Duodenal mucosa (tissue), 2 donors: ENCODE measurements at regions not wholly inside any gene's neighbourhood (a gene's known extent, or its start where the extent isn't known, plus 50 kb on each side); places are given as distances from the start of the nearest gene placed in this dataset.

ENCODE experiments used
- H3K27ac ChIP-seq: one replicate; pipeline ENCODE4 v1.7.0; 2013; ENCODE audit warnings: low read depth, low read length
- H3K27me3 ChIP-seq, 2 donors: one replicate each; pipeline ENCODE4 v1.7.0; 2013; ENCODE audit warnings: low read length in 2 of 2, control low read depth in 1 of 2; ENCODE audit not compliant: insufficient read depth in 2 of 2, control insufficient read depth in 1 of 2
- H3K36me3 ChIP-seq, 2 donors: one replicate each; pipeline ENCODE4 v1.7.0; 2013; ENCODE audit warnings: low read length in 2 of 2, control low read depth in 1 of 2; ENCODE audit not compliant: insufficient read depth in 2 of 2, control insufficient read depth in 1 of 2
- H3K4me1 ChIP-seq, 2 donors: one replicate each; pipeline ENCODE4 v1.7.0; 2013; ENCODE audit warnings: low read length in 2 of 2, control low read depth in 1 of 2; ENCODE audit not compliant: insufficient read depth in 2 of 2, control insufficient read depth in 1 of 2
- H3K4me3 ChIP-seq, 2 donors: one replicate each; pipeline ENCODE4 v1.7.0; 2013; ENCODE audit warnings: low read length in 2 of 2, low read depth in 1 of 2
- H3K9ac ChIP-seq, 2 donors: one replicate each; pipeline ENCODE4 v1.7.0; 2013; ENCODE audit warnings: low read length in 2 of 2, low read depth in 1 of 2
- H3K9me3 ChIP-seq, 2 donors: one replicate each; pipeline ENCODE4 v1.7.0; 2013; ENCODE audit warnings: low read length in 2 of 2, control low read depth in 1 of 2; ENCODE audit not compliant: control insufficient read depth in 1 of 2

GRCh38 chr2:53407363-53408080 is 360.1 kb upstream of the CHAC2 start:
- Histone ChIP-seq H3K9ac (no peak overlapping the region), H3K36me3 (no peaks in the 10 kb centered on the region), H3K27ac (no peak overlapping the region), H3K4me1 (no peaks in the 10 kb centered on the region), H3K4me3 (no peak overlapping the region), H3K27me3 (no peaks in the 10 kb centered on the region), H3K9me3 (no peaks in the 10 kb centered on the region)

DNA sequence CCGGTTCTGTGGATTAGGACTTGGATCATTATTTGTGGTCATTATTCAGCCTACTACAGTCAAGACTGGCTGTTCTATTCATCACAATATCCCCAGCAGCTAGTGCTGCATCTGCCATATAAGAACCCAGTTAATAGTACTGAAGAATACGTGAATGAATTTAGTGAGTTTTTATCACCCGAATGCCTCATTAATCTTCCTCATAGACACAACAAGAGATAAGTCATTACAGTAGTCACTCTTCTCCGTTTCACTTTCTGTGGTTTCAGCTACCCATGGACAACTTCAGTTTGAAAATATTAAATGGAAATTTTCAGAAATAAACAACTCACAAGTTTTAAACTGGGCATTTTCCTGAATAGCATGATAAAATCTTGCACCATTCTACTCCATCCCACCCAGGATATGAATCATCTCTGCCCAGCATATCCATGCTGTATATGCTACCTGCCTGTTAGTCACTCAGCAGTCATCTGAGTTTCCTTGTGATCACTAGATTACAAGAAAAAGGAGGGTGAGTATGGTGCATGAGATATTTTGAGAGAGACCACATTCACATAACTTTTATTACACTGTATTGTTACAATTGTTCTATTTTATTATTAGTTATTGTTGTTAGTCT is 363.7 kb upstream of the CHAC2 start:
- Histone ChIP-seq H3K27me3 (no peaks in the 10 kb centered on the region), H3K27ac (no peak overlapping the region), H3K4me3 (no peak overlapping the region), H3K36me3 (no peaks in the 10 kb centered on the region), H3K9ac (no peak overlapping the region), H3K4me1 (no peaks in the 10 kb centered on the region), H3K9me3 (no peaks in the 10 kb centered on the region)

GRCh38 chr2:53397085-53397484 is 370.5 kb upstream of the CHAC2 start:
- H3K4me1 ChIP-seq, result no peaks in the 10 kb centered on the region
- no peaks in the 10 kb centered on the region for H3K27me3 ChIP-seq
- H3K9me3 ChIP-seq, result no peaks in the 10 kb centered on the region
- H3K27ac ChIP-seq, result no peak overlapping the region
- H3K4me3 ChIP-seq, result no peak overlapping the region
- H3K36me3 ChIP-seq, result no peaks in the 10 kb centered on the region
- H3K9ac ChIP-seq, result no peak overlapping the region

- peaks cover 0 to 2% of the 10 kb centered on the region in 2 donors for H3K9me3 ChIP-seq
- H3K27ac ChIP-seq, result no peak overlapping the region
- H3K27me3 ChIP-seq, result no peaks in the 10 kb centered on the region
- no peak overlapping the region for H3K4me3 ChIP-seq
- no peaks in the 10 kb centered on the region for H3K4me1 ChIP-seq
- no peak overlapping the region for H3K9ac ChIP-seq
- no peaks in the 10 kb centered on the region for H3K36me3 ChIP-seq
Measured at GRCh38 chr2:53381271-53381670, 386.3 kb upstream of the CHAC2 start.

- Histone ChIP-seq H3K27ac (no peak overlapping the region), H3K9ac (no peak overlapping the region), H3K4me1 (no peaks in the 10 kb centered on the region), H3K27me3 (no peaks in the 10 kb centered on the region), H3K9me3 (peaks cover 0 to 2% of the 10 kb centered on the region in 2 donors), H3K36me3 (no peaks in the 10 kb centered on the region), H3K4me3 (no peak overlapping the region)
Measured at GRCh38 chr2:53379547-53379946, 388.1 kb upstream of the CHAC2 start.

GRCh38 chr2:53378791-53379190 is 388.8 kb upstream of the CHAC2 start:
- no peak overlapping the region for H3K9ac ChIP-seq
- H3K36me3 ChIP-seq, result no peaks in the 10 kb centered on the region
- H3K4me1 ChIP-seq, result no peaks in the 10 kb centered on the region
- peaks cover 0 to 2% of the 10 kb centered on the region in 2 donors for H3K9me3 ChIP-seq
- H3K27me3 ChIP-seq, result no peaks in the 10 kb centered on the region
- no peak overlapping the region for H3K27ac ChIP-seq
- no peak overlapping the region for H3K4me3 ChIP-seq

DNA sequence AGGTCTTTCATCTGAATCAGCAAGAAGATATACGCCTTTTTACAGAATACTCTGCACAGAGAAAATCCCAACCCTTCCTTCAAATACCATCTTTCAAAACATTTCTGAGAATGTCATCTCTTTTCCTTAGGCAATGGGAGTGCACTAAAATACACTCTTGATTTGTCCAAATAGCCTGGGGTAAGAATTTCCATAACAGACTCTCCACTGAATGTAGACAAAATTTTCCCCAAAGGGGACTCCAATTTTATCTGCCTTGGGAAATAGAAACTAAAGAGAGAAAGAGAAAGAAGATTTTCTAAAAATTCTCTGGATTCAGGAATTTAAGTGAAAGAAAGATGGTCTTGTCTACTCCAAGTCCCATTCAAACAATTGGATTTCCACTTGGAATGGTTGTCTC is 394.5 kb upstream of the CHAC2 start:
- Histone ChIP-seq H3K9ac (no peak overlapping the region), H3K27me3 (no peaks in the 10 kb centered on the region), H3K27ac (no peak overlapping the region), H3K4me1 (no peaks in the 10 kb centered on the region), H3K9me3 (no peaks in the 10 kb centered on the region), H3K36me3 (no peaks in the 10 kb centered on the region), H3K4me3 (no peak overlapping the region)

DNA sequence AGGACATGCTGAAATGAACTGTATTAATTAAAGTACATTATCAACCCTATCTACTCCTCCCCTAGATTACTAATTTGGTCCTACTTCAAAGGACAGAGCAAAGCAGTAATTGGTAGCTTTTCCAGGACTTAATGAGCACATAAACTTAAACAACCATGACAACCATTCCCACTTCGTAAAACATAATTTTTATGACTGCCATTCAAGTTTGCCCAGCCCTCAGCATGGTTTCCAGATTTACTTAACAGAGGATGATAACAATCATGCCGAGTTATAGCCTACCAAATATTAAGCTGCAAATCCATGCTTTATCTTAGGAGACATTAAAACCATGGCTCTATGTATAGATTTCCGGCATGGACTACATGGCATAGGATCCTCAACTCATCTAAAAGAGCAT is 401.1 kb upstream of the CHAC2 start:
- Histone ChIP-seq H3K27ac (no peak overlapping the region), H3K9ac (no peak overlapping the region), H3K27me3 (no peaks in the 10 kb centered on the region), H3K9me3 (peaks cover 0 to 8% of the 10 kb centered on the region in 2 donors), H3K4me1 (no peaks in the 10 kb centered on the region), H3K4me3 (no peak overlapping the region), H3K36me3 (no peaks in the 10 kb centered on the region)

- Histone ChIP-seq H3K36me3 (no peaks in the 10 kb centered on the region), H3K27me3 (no peaks in the 10 kb centered on the region), H3K9me3 (peaks cover 0 to 8% of the 10 kb centered on the region in 2 donors), H3K27ac (no peak overlapping the region), H3K9ac (no peak overlapping the region), H3K4me1 (no peaks in the 10 kb centered on the region), H3K4me3 (no peak overlapping the region)
Measured at GRCh38 chr2:53362934-53363333, 404.7 kb upstream of the CHAC2 start.

DNA sequence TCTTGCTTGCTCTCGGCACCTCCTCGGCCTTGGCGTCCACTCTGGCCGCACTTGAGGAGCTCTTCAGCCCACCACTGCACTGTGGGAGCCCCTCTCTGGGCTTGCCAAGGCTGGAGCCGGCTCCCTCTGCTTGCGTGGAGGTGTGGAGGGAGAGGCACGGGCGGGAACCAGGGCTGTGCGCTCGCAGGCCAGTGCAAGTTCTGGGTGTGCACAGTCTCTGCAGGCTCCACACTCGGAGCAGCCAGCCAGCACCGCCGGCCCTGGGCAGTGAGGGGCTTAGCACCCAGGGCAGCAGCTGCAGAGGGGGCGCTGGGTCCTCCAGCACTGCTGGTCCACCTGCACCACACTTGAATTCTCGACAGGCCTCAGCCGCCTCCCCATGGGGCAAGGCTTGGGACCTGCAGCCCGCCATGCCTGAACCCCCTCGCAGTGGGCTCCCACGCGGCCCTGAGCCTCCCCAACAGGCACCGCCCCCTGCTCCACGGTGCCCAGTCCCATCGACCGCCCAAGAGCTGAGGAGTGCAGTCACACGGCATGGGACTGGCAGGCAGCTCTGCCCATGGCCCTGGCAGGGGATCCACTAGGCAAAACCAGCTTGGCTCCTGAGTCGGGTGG is 411.2 kb upstream of the CHAC2 start:
- Histone ChIP-seq H3K4me1 (no peaks in the 10 kb centered on the region), H3K27me3 (no peaks in the 10 kb centered on the region), H3K4me3 (no peak overlapping the region)

More for the DNA sequence above, 411.2 kb upstream of the CHAC2 start:
- Histone ChIP-seq H3K9ac (no peak overlapping the region), H3K9me3 (peaks cover 0 to 4% of the 10 kb centered on the region in 2 donors), H3K36me3 (no peaks in the 10 kb centered on the region), H3K27ac (no peak overlapping the region)
